Kidney (tissue), 13 donors: ENCODE measurements at regions not wholly inside any gene's neighbourhood (a gene's known extent, or its start where the extent isn't known, plus 50 kb on each side); places are given as distances from the start of the nearest gene placed in this dataset.
A peak's percentile ranks its signal among the peaks of the same experiment; 100 is the strongest.

ENCODE experiments used
- DNase-seq, 5 donors: peaks; one replicate each; pipeline ENCODE4 v3.0.0-alpha.2; 2013 to 2020
- FAIRE-seq: peaks from 2 replicates; lab custom pipeline; 2012; peaks lifted over from hg19 to GRCh38; lab: Jason Lieb, UNC
- H3K27ac ChIP-seq, 2 donors: one replicate each; pipeline ENCODE4 v1.7.0; 2013; ENCODE audit warnings: low read depth in 2 of 2, low read length in 2 of 2, inconsistent platforms in 1 of 2
- H3K27me3 ChIP-seq: one replicate; pipeline ENCODE4 v1.7.1; 2013; ENCODE audit warnings: low read length, inconsistent platforms; ENCODE audit not compliant: control insufficient read depth, insufficient read depth
- H3K36me3 ChIP-seq, 3 donors: one replicate each; pipeline versions ENCODE4 v1.7.0 to v1.7.1; 2013; ENCODE audit warnings: low read length in 3 of 3, control low read depth in 1 of 3, inconsistent platforms in 1 of 3; ENCODE audit not compliant: insufficient read depth in 3 of 3, control insufficient read depth in 2 of 3
- H3K4me1 ChIP-seq, 3 donors: one replicate each; pipeline versions ENCODE4 v1.7.0 to v1.7.1; 2013; ENCODE audit warnings: low read length in 3 of 3, inconsistent platforms in 1 of 3, low read depth in 1 of 3; ENCODE audit not compliant: control insufficient read depth in 2 of 3, insufficient read depth in 2 of 3
- H3K4me3 ChIP-seq, 3 donors: one replicate each; pipeline versions ENCODE4 v1.7.0 to v1.8.1; 2013; ENCODE audit warnings: low read length in 3 of 3, control low read depth in 1 of 3, inconsistent platforms in 1 of 3
- H3K9ac ChIP-seq, 3 donors: one replicate each; pipeline versions ENCODE4 v1.7.0 to v1.7.1; 2013; ENCODE audit warnings: low read length in 3 of 3, control low read depth in 1 of 3, inconsistent platforms in 1 of 3
- H3K9me3 ChIP-seq, 3 donors: one replicate each; pipeline versions ENCODE4 v1.7.0 to v1.7.1; 2013; ENCODE audit warnings: low read length in 3 of 3, control low read depth in 1 of 3, inconsistent platforms in 1 of 3; ENCODE audit not compliant: control insufficient read depth in 2 of 3, insufficient read depth in 1 of 3
- intact Hi-C: fragments of 100-400 bp; cut with DNase I; formaldehyde crosslinking; loops from one replicate; pipeline ENCODE4 v1.11.1; 2022
- TF ChIP-seq, protein P1 (sequence below): IDR thresholded peaks from 3 replicates; pipeline ENCODE4 v1.5.1; 2012; ENCODE audit warnings: mild to moderate bottlenecking, moderate library complexity, borderline replicate concordance; ENCODE audit not compliant: insufficient read depth; ENCODE audit errors: extremely low read depth
- donor health status: control.
- donor health status: control.
- donor health status: control.
- donor health status: control.
- donor health status: control.
- donor health status: DM: yes; HTN: yes; CAD: no.
- donor health status: Normal renal cell carcinoma (clear cell type).

- no peaks in the 10 kb centered on the region for H3K27me3 ChIP-seq
- no peaks in the 10 kb centered on the region for H3K9me3 ChIP-seq
- H3K36me3 ChIP-seq = no peaks in the 10 kb centered on the region
- no peak for FAIRE-seq
- intact Hi-C loops = no loop called here
- TF ChIP-seq, protein P1, sequence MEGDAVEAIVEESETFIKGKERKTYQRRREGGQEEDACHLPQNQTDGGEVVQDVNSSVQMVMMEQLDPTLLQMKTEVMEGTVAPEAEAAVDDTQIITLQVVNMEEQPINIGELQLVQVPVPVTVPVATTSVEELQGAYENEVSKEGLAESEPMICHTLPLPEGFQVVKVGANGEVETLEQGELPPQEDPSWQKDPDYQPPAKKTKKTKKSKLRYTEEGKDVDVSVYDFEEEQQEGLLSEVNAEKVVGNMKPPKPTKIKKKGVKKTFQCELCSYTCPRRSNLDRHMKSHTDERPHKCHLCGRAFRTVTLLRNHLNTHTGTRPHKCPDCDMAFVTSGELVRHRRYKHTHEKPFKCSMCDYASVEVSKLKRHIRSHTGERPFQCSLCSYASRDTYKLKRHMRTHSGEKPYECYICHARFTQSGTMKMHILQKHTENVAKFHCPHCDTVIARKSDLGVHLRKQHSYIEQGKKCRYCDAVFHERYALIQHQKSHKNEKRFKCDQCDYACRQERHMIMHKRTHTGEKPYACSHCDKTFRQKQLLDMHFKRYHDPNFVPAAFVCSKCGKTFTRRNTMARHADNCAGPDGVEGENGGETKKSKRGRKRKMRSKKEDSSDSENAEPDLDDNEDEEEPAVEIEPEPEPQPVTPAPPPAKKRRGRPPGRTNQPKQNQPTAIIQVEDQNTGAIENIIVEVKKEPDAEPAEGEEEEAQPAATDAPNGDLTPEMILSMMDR = no peak
- no peak overlapping the region for H3K27ac ChIP-seq
- H3K4me1 ChIP-seq = no peaks in the 10 kb centered on the region
- no peak for DNase-seq
- no peak overlapping the region for H3K9ac ChIP-seq
- no peak overlapping the region for H3K4me3 ChIP-seq
Observed at GRCh38 chr5:36418152-36418979, 116.7 kb upstream of the RANBP3L start.

- intact Hi-C loops = no loop called here
- Histone ChIP-seq H3K4me3 (no peak overlapping the region), H3K9me3 (no peaks in the 10 kb centered on the region), H3K9ac (no peak overlapping the region), H3K27ac (no peak overlapping the region), H3K36me3 (no peaks in the 10 kb centered on the region), H3K4me1 (peaks cover 0 to 2% (median 0%) of the 10 kb centered on the region in 3 donors), H3K27me3 (no peaks in the 10 kb centered on the region)
- TF ChIP-seq, protein P1 = no peak
- FAIRE-seq (no peak), DNase-seq (no peak)
Observed at GRCh38 chr5:36421256-36421655, 119.6 kb upstream of the RANBP3L start.

DNA sequence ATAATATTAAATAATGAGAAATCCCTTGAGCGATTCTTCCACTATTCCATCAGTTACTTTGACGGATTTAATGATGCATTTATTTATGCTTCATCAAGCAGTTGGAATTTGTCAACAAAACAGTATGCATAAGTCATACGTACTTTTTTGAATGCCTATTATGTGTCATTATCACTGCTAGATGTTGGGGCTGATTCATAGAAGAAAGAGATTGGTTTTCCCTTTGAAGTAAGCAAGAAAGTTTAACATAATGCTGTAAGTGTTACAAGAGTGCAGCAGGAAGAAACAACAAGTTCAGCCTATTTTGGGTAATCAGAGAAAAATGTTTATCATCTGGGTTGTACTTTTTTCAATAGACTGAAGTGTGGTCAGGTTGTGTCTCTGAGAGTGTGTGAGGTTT is 121.2 kb upstream of the RANBP3L start:
- TF ChIP-seq, protein P1 = no peak
- DNase-seq = peak in 2 of 5 donors; percentile 57 to 64
- H3K27ac ChIP-seq = no peak overlapping the region
- no peaks in the 10 kb centered on the region for H3K27me3 ChIP-seq
- H3K9ac ChIP-seq = no peak overlapping the region
- no peaks in the 10 kb centered on the region for H3K9me3 ChIP-seq
- no peak for FAIRE-seq
- H3K4me1 ChIP-seq = peaks cover 0 to 2% (median 0%) of the 10 kb centered on the region in 3 donors
- intact Hi-C loops = no loop called here
- H3K4me3 ChIP-seq = no peak overlapping the region
- no peaks in the 10 kb centered on the region for H3K36me3 ChIP-seq
